22Rv1 (cell line): ENCODE measurements at regions not wholly inside any gene's neighbourhood (a gene's known extent, or its start where the extent isn't known, plus 50 kb on each side); places are given as distances from the start of the nearest gene placed in this dataset.
"Not testable (repeated sequence)": the region's sequence is repeated elsewhere in the genome, so short reads cannot be mapped to it uniquely, and the experiment has no call there.

Source experiments
- H3K27ac ChIP-seq: fragments of 450-650 bp; 2 replicates; pipeline ENCODE4 v1.5.1; 2017
- ZFX ChIP-seq: fragments of 450-650 bp; IDR thresholded peaks from 2 replicates; pipeline ENCODE4 v1.6.1; 2017; ENCODE audit warnings: antibody characterized with exemption, borderline replicate concordance
- TF ChIP-seq, protein P1 (sequence below): fragments of 450-650 bp; IDR thresholded peaks from 2 replicates; pipeline ENCODE4 v1.5.1; 2017; ENCODE audit warnings: mild to moderate bottlenecking

DNA sequence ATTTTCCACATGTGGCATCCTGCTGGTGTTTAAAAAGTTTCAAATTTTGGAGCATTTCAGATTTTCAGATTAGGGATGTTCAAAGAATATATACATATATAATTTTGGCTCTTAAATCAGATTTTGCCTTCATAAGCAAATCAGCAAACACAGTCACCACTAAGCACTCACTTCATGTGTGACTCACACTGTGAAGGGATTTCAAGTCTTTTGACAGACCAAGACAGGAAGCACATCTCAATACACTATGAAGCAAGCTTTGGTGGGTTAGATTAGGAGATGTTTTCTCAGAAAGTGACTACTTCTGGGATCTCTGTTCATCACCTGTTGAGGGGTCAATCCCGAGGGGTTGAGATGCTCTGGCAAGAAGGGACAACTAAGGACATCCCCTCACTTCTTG lies 227.8 kb upstream of the RBBP8 start:
- TF ChIP-seq ZFX: no peak
- TF ChIP-seq, protein P1, sequence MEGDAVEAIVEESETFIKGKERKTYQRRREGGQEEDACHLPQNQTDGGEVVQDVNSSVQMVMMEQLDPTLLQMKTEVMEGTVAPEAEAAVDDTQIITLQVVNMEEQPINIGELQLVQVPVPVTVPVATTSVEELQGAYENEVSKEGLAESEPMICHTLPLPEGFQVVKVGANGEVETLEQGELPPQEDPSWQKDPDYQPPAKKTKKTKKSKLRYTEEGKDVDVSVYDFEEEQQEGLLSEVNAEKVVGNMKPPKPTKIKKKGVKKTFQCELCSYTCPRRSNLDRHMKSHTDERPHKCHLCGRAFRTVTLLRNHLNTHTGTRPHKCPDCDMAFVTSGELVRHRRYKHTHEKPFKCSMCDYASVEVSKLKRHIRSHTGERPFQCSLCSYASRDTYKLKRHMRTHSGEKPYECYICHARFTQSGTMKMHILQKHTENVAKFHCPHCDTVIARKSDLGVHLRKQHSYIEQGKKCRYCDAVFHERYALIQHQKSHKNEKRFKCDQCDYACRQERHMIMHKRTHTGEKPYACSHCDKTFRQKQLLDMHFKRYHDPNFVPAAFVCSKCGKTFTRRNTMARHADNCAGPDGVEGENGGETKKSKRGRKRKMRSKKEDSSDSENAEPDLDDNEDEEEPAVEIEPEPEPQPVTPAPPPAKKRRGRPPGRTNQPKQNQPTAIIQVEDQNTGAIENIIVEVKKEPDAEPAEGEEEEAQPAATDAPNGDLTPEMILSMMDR: no peak
- H3K27ac ChIP-seq: no peak overlapping the region

DNA sequence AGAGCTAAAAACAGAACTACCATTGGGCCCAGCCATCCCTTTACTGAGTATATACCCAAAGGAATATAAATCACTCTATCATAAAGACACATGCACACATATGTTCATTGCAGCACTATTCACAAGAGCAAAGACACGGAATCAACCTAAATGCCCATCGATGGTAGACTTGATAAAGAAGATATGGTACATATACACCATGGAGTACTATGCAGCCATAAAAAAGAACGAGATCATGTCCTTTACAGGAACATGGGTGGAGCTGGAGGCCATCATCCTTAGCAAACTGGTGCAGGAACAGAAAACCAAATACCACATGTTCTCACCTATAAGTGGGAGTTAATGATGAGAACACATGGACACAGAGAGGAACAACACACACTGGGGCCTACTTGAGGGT lies 227.1 kb upstream of the RBBP8 start:
- not testable (repeated sequence) for H3K27ac ChIP-seq

DNA sequence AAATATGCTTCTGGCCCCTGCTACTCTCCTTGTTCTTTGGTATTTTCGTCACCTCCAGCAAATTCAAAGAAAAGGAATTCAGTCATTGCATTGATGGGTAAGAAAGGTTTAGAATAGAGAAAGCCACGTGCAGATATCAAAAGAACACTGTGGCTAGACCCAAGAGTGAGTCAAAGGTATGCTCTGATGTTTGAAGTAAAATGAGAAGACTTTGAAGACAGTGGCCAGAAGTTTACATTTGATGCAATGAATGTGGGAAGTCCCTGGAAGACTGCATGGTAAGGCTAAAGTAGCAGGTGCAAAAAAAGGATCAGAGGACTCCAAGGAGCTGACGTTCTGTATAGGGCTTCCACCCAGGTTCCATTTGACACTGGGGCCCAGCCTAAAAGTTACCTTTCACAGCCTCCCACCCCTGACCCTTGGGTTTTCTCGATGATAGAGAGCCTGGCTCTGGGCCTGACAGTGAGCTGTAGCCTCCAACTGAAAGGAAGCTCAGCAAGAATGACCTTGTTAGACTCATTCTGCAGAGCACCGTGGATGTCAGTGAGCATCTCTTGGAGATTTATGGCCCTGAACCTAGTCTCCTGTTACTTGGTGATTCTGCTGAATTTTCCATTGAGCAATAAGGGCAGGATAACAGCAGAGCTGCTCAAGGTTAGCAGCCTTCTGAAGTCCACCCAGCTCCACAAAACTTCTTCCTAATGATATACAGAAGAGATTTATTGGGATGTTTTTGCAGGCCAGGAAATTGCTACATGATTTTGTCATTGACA lies 223.7 kb upstream of the RBBP8 start:
- TF ChIP-seq, protein P1: no peak
- TF ChIP-seq ZFX: no peak

DNA sequence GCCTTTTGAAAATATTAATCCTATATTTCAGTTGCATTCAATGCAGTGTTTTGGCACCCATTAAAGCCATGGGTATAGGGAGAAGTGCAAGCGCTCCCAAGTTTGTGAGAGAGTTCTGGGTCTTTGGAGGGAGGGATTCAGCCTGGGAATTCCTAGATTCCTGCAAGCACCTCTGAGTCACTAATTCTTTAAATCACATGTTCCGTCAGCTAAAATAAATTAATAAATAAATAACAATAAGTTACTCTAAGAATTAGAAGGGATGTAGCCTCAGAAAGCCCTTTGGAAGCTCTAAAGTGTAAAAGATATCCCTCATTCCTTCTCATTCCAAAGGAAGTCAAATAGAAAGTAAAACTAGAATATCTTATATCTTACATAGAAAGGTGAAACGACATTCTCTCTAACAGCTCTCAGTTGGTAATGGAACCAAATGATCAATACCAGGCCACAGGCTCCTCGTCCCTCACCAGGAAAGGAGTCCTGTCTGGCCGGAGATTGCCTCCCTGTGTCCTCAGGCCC lies 222.4 kb upstream of the RBBP8 start:
- no peak overlapping the region for H3K27ac ChIP-seq
- no peak for TF ChIP-seq ZFX
- TF ChIP-seq, protein P1: no peak

More for the DNA sequence above, 223.7 kb upstream of the RBBP8 start:
- H3K27ac ChIP-seq: no peak overlapping the region

DNA sequence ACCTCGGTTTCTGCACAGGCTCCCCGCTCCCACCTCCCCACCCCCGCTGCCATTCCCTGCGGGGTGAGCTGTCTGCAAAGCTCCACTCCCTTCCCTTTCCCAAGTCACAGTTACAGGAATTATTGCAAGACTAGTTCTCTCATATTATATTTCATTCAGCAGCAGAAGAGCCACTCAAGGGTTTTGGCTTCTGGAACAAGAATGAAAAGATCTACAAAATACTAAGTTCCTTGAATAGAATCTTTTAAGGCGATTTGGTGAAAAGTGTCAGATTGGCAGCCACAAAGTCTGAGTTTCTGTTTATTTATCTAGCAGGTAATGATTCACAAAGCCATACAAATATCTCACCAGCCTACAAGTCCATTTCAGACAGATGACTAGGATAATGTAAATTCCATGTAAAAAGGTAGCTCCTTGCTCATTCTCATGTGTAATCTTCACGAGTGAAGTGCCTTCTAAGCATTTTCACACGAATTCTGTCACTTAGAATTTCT lies 221.9 kb upstream of the RBBP8 start:
- TF ChIP-seq, protein P1: no peak

DNA sequence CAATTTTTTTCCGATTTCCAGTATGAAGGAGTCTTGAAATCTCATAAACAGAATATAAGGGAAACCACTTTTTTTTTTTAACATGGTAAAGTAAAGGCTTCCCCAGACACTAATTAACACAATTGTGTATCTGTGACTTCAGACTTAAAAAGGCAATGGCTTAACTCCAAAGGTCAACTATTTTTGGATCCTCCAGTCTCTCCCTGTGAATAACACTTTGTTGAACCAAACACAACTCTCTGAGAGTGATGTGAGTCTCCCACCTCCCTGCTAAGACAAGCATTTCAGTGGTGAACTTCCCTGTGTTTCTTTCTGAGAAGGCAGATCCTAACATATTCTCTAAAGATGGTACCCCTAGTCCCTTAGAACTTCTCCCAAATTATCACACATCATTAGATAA lies 219.6 kb upstream of the RBBP8 start:
- no peak overlapping the region for H3K27ac ChIP-seq
- TF ChIP-seq ZFX: no peak
- TF ChIP-seq, protein P1: no peak

More for the DNA sequence above, 221.9 kb upstream of the RBBP8 start:
- H3K27ac ChIP-seq: no peak overlapping the region

DNA sequence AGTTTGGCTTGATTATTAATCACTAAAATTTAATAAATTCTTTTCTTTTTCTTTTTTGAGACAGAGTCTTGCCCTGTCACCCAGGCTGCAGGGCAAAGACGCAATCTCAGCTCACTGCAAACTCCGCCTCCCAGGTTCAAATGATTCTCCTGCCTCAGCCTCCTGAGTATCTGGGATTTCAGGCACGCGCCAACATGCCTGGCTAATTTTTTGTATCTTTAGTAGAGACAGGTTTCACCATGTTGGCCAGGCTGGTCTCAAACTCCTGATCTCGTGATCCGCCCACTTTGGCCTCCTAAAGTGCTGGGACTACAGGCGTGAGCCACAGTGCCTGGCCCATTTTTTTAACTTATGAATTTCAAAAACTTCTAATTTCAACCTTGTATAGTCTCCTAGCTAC lies 215.6 kb upstream of the RBBP8 start:
- H3K27ac ChIP-seq: not testable (repeated sequence)

DNA sequence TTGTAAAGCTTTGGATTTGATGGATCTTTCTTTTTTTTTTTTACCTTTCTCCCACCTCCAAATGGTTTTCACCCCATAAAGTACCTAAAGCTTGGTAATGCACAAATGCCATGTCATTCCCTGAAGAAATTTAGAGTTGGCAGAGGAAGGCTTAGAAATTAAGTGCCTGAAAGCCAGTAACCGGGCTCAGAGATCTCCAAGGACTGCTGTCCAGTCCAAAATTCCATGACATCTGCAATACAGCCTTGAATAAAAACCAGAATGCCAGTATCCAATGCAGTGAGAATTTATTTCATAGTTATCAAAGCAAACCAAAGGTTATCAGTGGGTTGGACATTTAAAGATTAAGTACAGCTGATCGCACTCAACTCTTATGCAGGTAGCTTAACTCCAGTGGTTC lies 209.9 kb upstream of the RBBP8 start:
- TF ChIP-seq, protein P1: no peak
- TF ChIP-seq ZFX: no peak
- H3K27ac ChIP-seq: no peak overlapping the region
